ENCODE measurements at regions not wholly inside any gene's neighbourhood (a gene's known extent, or its start where the extent isn't known, plus 50 kb on each side); places are given as distances from the start of the nearest gene placed in this dataset.

GRCh38 chr10:89836840-89837164, 135.4 kb downstream of the KIF20B start:
- no peak overlapping the region for H3K4me3 ChIP-seq (ENCODE audit: insufficient read depth, low read length, poor library complexity, severe bottlenecking)
- H3F3A ChIP-seq (ENCODE audit: insufficient read depth), result no peaks in the 10 kb centered on the region
- H3K79me2 ChIP-seq (ENCODE audit: insufficient read depth, low read length), result no peaks in the 10 kb centered on the region
- no peak overlapping the region for H3K9ac ChIP-seq (ENCODE audit: low read length)
- no peaks in the 10 kb centered on the region for H3K9me3 ChIP-seq (ENCODE audit: insufficient read depth, low read length)
- H3K27me3 ChIP-seq (ENCODE audit: low read length), result no peaks in the 10 kb centered on the region
- no peaks in the 10 kb centered on the region for H3K36me3 ChIP-seq (ENCODE audit: low read length)
- no peak for TF ChIP-seq CTCF (IDR thresholded peaks at IDR 0.05; ENCODE audit: insufficient read depth, low read length, poor library complexity, severe bottlenecking)
- no peak for TF ChIP-seq EZH2phosphoT487 (conservative IDR thresholded peaks at IDR 0.05; ENCODE audit: low read length)
- no peak overlapping the region for H3K4me2 ChIP-seq (ENCODE audit: low read depth, low read length, poor library complexity, severe bottlenecking)
- no peak overlapping the region for H3K27ac ChIP-seq (ENCODE audit: low read depth, low read length)
- H3K9me2 ChIP-seq (replicated peaks; ENCODE audit: insufficient read depth, low read length), result no peaks in the 10 kb centered on the region
- no peaks in the 10 kb centered on the region for H4K20me1 ChIP-seq (ENCODE audit: low read depth, low read length)
- H2AFZ ChIP-seq (ENCODE audit: low read depth, low read length, severe bottlenecking), result no peak overlapping the region

GRCh38 chr10:89837165-89838043, 136.0 kb downstream of the KIF20B start:
- Histone ChIP-seq H3K27me3 (ENCODE audit: low read length) (no peaks in the 10 kb centered on the region), H3K27ac (ENCODE audit: low read depth, low read length) (no peak overlapping the region), H3K9me2 (replicated peaks; ENCODE audit: insufficient read depth, low read length) (no peaks in the 10 kb centered on the region), H2AFZ (ENCODE audit: low read depth, low read length, severe bottlenecking) (no peak overlapping the region), H4K20me1 (ENCODE audit: low read depth, low read length) (no peaks in the 10 kb centered on the region), H3K9ac (ENCODE audit: low read length) (no peak overlapping the region), H3K4me3 (ENCODE audit: insufficient read depth, low read length, poor library complexity, severe bottlenecking) (no peak overlapping the region), H3K9me3 (ENCODE audit: insufficient read depth, low read length) (no peaks in the 10 kb centered on the region), H3K4me2 (ENCODE audit: low read depth, low read length, poor library complexity, severe bottlenecking) (no peak overlapping the region), H3K79me2 (ENCODE audit: insufficient read depth, low read length) (no peaks in the 10 kb centered on the region), H3K36me3 (ENCODE audit: low read length) (no peaks in the 10 kb centered on the region), H3F3A (ENCODE audit: insufficient read depth) (no peaks in the 10 kb centered on the region)
- no peak for TF ChIP-seq CTCF (IDR thresholded peaks at IDR 0.05; ENCODE audit: insufficient read depth, low read length, poor library complexity, severe bottlenecking)

- Histone ChIP-seq H3K4me2 (ENCODE audit: low read depth, low read length, poor library complexity, severe bottlenecking) (no peak overlapping the region), H3K36me3 (ENCODE audit: low read length) (no peaks in the 10 kb centered on the region), H3K79me2 (ENCODE audit: insufficient read depth, low read length) (no peaks in the 10 kb centered on the region), H3K27ac (ENCODE audit: low read depth, low read length) (no peak overlapping the region), H3K9me2 (replicated peaks; ENCODE audit: insufficient read depth, low read length) (no peaks in the 10 kb centered on the region), H3K9ac (ENCODE audit: low read length) (no peak overlapping the region), H3K4me3 (ENCODE audit: insufficient read depth, low read length, poor library complexity, severe bottlenecking) (no peak overlapping the region), H4K20me1 (ENCODE audit: low read depth, low read length) (no peaks in the 10 kb centered on the region), H3K27me3 (ENCODE audit: low read length) (no peaks in the 10 kb centered on the region), H3K9me3 (ENCODE audit: insufficient read depth, low read length) (no peaks in the 10 kb centered on the region), H3F3A (ENCODE audit: insufficient read depth) (no peaks in the 10 kb centered on the region), H2AFZ (ENCODE audit: low read depth, low read length, severe bottlenecking) (no peak overlapping the region)
- TF ChIP-seq EZH2phosphoT487 (conservative IDR thresholded peaks at IDR 0.05; ENCODE audit: low read length) (no peak), CTCF (IDR thresholded peaks at IDR 0.05; ENCODE audit: insufficient read depth, low read length, poor library complexity, severe bottlenecking) (no peak)
Measured at GRCh38 chr10:89838044-89838615, 136.7 kb downstream of the KIF20B start.

Measured in SU-DHL-6 (cell line).